ENCODE measurements at regions not wholly inside any gene's neighbourhood (a gene's known extent, or its start where the extent isn't known, plus 50 kb on each side); places are given as distances from the start of the nearest gene placed in this dataset.

DNA sequence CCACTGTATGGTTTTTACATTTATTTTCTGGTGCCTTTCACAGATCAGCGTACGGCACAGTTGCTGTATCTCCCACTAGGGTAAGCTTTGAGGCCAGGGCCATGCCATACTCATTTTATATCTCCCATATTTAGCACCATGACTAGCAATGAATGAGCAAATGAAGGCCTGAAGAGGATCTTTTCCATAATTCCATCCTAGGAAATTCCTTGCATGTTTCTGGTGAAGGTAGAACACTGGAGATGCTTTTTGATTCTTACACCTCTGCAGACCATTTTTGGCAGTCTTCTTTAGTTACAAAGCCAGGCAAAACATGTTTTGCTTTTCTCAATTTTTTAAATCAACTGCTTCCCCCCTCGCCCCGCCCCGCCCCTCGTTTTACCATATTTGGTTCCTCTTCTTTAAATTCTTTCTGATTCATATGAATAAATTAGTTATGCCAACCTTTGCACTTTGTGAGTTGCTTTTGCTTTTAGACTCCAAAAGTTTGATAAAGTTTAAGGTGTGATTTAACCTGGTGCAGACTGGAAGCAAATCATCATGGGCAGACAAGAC lies 78.9 kb upstream of the AK4 start:
- no peak for TF ChIP-seq POLR2A (IDR thresholded peaks at IDR 0.05; ENCODE audit: low read depth, low read length)
- TF ChIP-seq, protein P1, sequence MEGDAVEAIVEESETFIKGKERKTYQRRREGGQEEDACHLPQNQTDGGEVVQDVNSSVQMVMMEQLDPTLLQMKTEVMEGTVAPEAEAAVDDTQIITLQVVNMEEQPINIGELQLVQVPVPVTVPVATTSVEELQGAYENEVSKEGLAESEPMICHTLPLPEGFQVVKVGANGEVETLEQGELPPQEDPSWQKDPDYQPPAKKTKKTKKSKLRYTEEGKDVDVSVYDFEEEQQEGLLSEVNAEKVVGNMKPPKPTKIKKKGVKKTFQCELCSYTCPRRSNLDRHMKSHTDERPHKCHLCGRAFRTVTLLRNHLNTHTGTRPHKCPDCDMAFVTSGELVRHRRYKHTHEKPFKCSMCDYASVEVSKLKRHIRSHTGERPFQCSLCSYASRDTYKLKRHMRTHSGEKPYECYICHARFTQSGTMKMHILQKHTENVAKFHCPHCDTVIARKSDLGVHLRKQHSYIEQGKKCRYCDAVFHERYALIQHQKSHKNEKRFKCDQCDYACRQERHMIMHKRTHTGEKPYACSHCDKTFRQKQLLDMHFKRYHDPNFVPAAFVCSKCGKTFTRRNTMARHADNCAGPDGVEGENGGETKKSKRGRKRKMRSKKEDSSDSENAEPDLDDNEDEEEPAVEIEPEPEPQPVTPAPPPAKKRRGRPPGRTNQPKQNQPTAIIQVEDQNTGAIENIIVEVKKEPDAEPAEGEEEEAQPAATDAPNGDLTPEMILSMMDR (IDR thresholded peaks at IDR 0.05; ENCODE audit: extremely low read depth in 1 of 2, insufficient read depth in 1 of 2, low read depth in 1 of 2, low read length in 2 of 2), result no peak
- no peak for TF ChIP-seq EZH2 (IDR thresholded peaks at IDR 0.05; ENCODE audit: borderline replicate concordance, low read depth, low read length, severe bottlenecking)
- no peak for TF ChIP-seq POLR2AphosphoS5 (IDR thresholded peaks at IDR 0.05; ENCODE audit: insufficient read depth, low read depth, low read length)
- TF ChIP-seq, protein P2, sequence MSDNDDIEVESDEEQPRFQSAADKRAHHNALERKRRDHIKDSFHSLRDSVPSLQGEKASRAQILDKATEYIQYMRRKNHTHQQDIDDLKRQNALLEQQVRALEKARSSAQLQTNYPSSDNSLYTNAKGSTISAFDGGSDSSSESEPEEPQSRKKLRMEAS (IDR thresholded peaks at IDR 0.05; ENCODE audit: insufficient read depth, insufficient read length), result no peak
- no peak for TF ChIP-seq MYC (IDR thresholded peaks at IDR 0.05; ENCODE audit: low read depth, low read length)
- TF ChIP-seq FOS (IDR thresholded peaks at IDR 0.05; ENCODE audit: borderline replicate concordance, insufficient read depth, low read length), result no peak
